Lower leg skin (tissue), 4 donors: ENCODE measurements at regions not wholly inside any gene's neighbourhood (a gene's known extent, or its start where the extent isn't known, plus 50 kb on each side); places are given as distances from the start of the nearest gene placed in this dataset.

Experiments
- DNase-seq, 2 donors: peaks; one replicate each; pipeline ENCODE4 v3.0.0-alpha.2; 2019; ENCODE audit warnings: low spot score in 2 of 2
- H3K4me3 ChIP-seq: fragments of 200-600 bp; sonication (generic); 2 replicates; pipeline ENCODE4 v1.5.1; 2017; ENCODE audit warnings: mild to moderate bottlenecking, low read depth; ENCODE audit not compliant: poor library complexity, severe bottlenecking
- POLR2A ChIP-seq, 2 donors: fragments of 450-650 bp; IDR thresholded peaks; one replicate each; pipeline ENCODE4 v1.6.1; 2016 to 2017; ENCODE audit warnings: antibody characterized with exemption in 2 of 2, mild to moderate bottlenecking in 1 of 2, moderate library complexity in 1 of 2
- WGBS, 2 donors: methylation state at CpG; one replicate each; pipeline ENCODE4 v1.1.5; 2018; 5-methylcytosine and 5-hydroxymethylcytosine counted together
- intact Hi-C: fragments of 100-400 bp; cut with DNase I; formaldehyde crosslinking; loops from one replicate; pipeline ENCODE4 v1.15.0; 2023; ENCODE audit warnings: low total_unique reads
- TF ChIP-seq, protein P1 (sequence below), 3 donors: fragments of 450-650 bp; IDR thresholded peaks; one replicate each; pipeline ENCODE4 v1.5.1; 2016; ENCODE audit warnings: antibody characterized with exemption in 3 of 3, mild to moderate bottlenecking in 3 of 3, moderate library complexity in 2 of 3

GRCh38 chr9:10674586-10674985 is 61.8 kb upstream of the PTPRD start:
- TF ChIP-seq, protein P1, sequence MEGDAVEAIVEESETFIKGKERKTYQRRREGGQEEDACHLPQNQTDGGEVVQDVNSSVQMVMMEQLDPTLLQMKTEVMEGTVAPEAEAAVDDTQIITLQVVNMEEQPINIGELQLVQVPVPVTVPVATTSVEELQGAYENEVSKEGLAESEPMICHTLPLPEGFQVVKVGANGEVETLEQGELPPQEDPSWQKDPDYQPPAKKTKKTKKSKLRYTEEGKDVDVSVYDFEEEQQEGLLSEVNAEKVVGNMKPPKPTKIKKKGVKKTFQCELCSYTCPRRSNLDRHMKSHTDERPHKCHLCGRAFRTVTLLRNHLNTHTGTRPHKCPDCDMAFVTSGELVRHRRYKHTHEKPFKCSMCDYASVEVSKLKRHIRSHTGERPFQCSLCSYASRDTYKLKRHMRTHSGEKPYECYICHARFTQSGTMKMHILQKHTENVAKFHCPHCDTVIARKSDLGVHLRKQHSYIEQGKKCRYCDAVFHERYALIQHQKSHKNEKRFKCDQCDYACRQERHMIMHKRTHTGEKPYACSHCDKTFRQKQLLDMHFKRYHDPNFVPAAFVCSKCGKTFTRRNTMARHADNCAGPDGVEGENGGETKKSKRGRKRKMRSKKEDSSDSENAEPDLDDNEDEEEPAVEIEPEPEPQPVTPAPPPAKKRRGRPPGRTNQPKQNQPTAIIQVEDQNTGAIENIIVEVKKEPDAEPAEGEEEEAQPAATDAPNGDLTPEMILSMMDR (IDR thresholded peaks at IDR 0.05) = no peak
- TF ChIP-seq POLR2A (IDR thresholded peaks at IDR 0.05) = no peak
- intact Hi-C loops = no loop called here
- 25 to 56% methylated on average over 1 of the region's 1 CpG for WGBS, 2 donors
- no peak for DNase-seq
- no peak overlapping the region for H3K4me3 ChIP-seq

- TF ChIP-seq, protein P1 (IDR thresholded peaks at IDR 0.05) = no peak
- no peak for TF ChIP-seq POLR2A (IDR thresholded peaks at IDR 0.05)
- intact Hi-C loops = no loop called here
- 77 to 80% methylated on average over 4 of the region's 4 CpGs for WGBS, 2 donors
- DNase-seq = no peak
- H3K4me3 ChIP-seq = no peak overlapping the region
Observed at GRCh38 chr9:10678010-10678409, 65.2 kb upstream of the PTPRD start.

GRCh38 chr9:10678790-10679189 is 66.0 kb upstream of the PTPRD start:
- H3K4me3 ChIP-seq = no peak overlapping the region
- TF ChIP-seq, protein P1 (IDR thresholded peaks at IDR 0.05) = no peak
- no peak for TF ChIP-seq POLR2A (IDR thresholded peaks at IDR 0.05)
- intact Hi-C loops = no loop called here
- no peak for DNase-seq
- 85 to 94% methylated on average over 1 of the region's 1 CpG for WGBS, 2 donors

DNA sequence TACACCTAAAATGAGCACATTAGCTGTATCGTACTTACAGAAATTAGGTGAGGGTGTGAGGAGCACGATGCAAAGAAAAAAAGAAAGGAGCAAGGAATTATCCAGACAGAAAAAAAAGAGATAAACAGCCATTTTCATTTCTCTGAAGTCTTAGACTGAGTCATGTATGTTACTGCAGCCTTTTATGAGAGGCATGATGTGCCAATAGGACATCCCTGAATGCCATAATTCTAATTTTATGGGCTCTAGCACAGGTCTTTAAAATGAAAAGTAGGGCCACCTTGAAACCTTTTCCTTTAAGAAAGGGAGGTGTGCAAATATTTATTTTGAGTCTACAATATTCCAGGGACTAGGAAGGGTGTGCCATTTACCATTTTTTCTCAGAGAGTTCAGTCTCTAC is 74.1 kb upstream of the PTPRD start:
- DNase-seq = no peak
- no peak for TF ChIP-seq POLR2A (IDR thresholded peaks at IDR 0.05)
- TF ChIP-seq, protein P1 (IDR thresholded peaks at IDR 0.05) = no peak
- WGBS, 2 donors = 80 to 87% methylated on average over 2 of the region's 2 CpGs
- intact Hi-C loops = no loop called here
- no peak overlapping the region for H3K4me3 ChIP-seq

DNA sequence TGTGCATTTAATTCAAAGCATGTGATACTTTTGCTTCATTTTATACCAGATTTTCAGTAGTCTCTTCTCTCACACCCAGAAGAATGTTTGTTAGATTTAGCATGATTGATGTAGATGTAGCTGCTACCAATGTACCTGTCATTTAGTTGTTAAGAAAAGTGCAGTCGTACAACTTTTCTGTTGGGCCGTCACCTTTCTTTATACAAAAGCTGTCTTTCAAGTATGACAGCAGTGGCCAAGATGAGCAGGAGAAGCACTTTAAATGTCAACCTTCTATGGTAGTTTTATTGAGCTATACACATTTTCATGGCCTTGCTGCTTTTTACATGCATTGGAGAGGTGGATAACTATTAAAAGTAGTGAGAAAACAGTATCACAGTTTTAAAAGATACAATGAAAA is 77.7 kb upstream of the PTPRD start:
- DNase-seq = no peak
- TF ChIP-seq POLR2A (IDR thresholded peaks at IDR 0.05) = no peak
- TF ChIP-seq, protein P1 (IDR thresholded peaks at IDR 0.05) = no peak
- no peak overlapping the region for H3K4me3 ChIP-seq
- intact Hi-C loops = no loop called here
- 40 to 58% methylated on average over 2 of the region's 2 CpGs for WGBS, 2 donors

DNA sequence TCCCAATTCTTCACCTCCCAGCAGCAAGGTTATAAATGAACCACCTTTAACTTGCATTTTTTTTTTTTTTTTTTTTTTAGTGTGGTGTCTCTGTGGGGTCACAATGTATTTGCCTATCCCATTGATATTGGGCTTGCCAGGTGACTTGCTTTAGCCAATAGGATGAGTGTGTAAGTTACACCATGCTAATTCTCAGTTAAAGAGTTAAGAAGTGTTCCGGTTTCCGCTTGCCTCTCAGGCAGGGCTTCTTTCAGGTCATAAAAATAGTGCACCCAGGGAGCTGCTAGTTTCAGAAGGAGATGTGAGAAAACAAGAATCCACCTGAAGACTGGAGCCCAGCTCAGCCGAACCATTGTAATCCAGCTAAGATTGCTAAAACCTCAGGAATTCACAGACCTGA is 84.2 kb upstream of the PTPRD start:
- no peak for TF ChIP-seq POLR2A (IDR thresholded peaks at IDR 0.05)
- TF ChIP-seq, protein P1 (IDR thresholded peaks at IDR 0.05) = no peak
- no peak overlapping the region for H3K4me3 ChIP-seq
- 75 to 85% methylated on average over 3 of the region's 3 CpGs for WGBS, 2 donors
- intact Hi-C loops = no loop called here
- DNase-seq = no peak
